Right lobe of liver (tissue), 4 donors: ENCODE measurements at regions not wholly inside any gene's neighbourhood (a gene's known extent, or its start where the extent isn't known, plus 50 kb on each side); places are given as distances from the start of the nearest gene placed in this dataset.

Experiments used
- POLR2A ChIP-seq: fragments of 450-650 bp; IDR thresholded peaks from one replicate; pipeline ENCODE4 v1.6.1; 2017; ENCODE audit warnings: antibody characterized with exemption, mild to moderate bottlenecking
- TF ChIP-seq, protein P1 (sequence below), 4 donors: fragments of 200-600 bp in 3 of 4; fragments of 450-650 bp in 1 of 4; IDR thresholded peaks; one replicate each; pipeline versions ENCODE4 v1.5.1 to v1.8.0; 2016 to 2022; ENCODE audit warnings: antibody characterized with exemption in 4 of 4, mild to moderate bottlenecking in 2 of 4
- donor health status: DM: no; HTN: no; CAD: no.
- donor health status: DM: no; HTN: no; CAD: no.
- donor health status: DM: no; HTN: yes; CAD: no.

GRCh38 chr5:93870649-93871048 lies 129.2 kb upstream of the POU5F2 start:
- TF ChIP-seq, protein P1, sequence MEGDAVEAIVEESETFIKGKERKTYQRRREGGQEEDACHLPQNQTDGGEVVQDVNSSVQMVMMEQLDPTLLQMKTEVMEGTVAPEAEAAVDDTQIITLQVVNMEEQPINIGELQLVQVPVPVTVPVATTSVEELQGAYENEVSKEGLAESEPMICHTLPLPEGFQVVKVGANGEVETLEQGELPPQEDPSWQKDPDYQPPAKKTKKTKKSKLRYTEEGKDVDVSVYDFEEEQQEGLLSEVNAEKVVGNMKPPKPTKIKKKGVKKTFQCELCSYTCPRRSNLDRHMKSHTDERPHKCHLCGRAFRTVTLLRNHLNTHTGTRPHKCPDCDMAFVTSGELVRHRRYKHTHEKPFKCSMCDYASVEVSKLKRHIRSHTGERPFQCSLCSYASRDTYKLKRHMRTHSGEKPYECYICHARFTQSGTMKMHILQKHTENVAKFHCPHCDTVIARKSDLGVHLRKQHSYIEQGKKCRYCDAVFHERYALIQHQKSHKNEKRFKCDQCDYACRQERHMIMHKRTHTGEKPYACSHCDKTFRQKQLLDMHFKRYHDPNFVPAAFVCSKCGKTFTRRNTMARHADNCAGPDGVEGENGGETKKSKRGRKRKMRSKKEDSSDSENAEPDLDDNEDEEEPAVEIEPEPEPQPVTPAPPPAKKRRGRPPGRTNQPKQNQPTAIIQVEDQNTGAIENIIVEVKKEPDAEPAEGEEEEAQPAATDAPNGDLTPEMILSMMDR (IDR thresholded peaks at IDR 0.05), result no peak
- TF ChIP-seq POLR2A, result no peak
